ENCODE measurements at regions not wholly inside any gene's neighbourhood (a gene's known extent, or its start where the extent isn't known, plus 50 kb on each side); places are given as distances from the start of the nearest gene placed in this dataset.

DNA sequence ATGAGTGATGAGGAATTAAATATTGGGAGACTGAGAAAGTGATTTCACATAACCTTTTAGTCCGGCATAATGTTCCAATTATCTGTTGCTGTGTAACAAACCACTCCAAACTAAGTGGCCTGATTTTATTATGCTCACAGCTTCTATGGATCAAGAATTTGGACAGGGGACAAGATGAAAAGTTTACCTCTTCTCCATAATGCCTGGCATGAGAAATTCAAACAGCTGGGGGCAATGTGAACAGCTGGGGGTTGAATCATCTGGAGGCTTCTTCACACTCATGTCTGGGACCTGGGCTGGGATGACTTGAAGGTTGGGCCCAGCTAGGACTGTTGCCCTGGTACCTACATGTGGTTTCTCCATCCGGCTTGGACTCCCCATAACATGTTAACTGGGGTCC lies 99.4 kb upstream of the DRD2 start:
- TF ChIP-seq, protein P1, sequence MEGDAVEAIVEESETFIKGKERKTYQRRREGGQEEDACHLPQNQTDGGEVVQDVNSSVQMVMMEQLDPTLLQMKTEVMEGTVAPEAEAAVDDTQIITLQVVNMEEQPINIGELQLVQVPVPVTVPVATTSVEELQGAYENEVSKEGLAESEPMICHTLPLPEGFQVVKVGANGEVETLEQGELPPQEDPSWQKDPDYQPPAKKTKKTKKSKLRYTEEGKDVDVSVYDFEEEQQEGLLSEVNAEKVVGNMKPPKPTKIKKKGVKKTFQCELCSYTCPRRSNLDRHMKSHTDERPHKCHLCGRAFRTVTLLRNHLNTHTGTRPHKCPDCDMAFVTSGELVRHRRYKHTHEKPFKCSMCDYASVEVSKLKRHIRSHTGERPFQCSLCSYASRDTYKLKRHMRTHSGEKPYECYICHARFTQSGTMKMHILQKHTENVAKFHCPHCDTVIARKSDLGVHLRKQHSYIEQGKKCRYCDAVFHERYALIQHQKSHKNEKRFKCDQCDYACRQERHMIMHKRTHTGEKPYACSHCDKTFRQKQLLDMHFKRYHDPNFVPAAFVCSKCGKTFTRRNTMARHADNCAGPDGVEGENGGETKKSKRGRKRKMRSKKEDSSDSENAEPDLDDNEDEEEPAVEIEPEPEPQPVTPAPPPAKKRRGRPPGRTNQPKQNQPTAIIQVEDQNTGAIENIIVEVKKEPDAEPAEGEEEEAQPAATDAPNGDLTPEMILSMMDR (conservative IDR thresholded peaks at IDR 0.05; ENCODE audit: low read length), result no peak
- no peak for TF ChIP-seq EZH2phosphoT487 (IDR thresholded peaks at IDR 0.05; ENCODE audit: borderline replicate concordance, low read depth, low read length)

Data from OCI-LY7 (cell line).